ENCODE measurements at regions not wholly inside any gene's neighbourhood (a gene's known extent, or its start where the extent isn't known, plus 50 kb on each side); places are given as distances from the start of the nearest gene placed in this dataset.

DNA sequence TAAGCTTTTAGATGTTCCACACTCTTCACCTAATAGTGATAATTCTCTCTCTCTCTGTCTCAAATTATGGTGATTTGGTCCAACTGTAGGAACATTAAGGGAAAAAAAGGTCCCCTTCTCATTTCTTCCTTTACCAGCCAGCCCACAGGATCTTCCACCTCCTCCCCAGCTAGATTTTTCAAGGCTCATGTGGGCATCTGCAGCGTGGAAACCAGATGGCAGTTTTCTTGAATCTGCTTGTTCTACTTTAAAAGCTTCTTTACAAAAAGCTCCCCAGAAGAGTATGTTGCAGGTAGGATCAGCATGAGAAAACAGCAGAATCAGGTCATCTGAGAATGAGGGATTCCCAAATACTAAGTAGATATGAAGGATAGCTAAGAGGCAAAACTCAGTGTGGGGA, 208.6 kb upstream of the PFN2 start:
- no peak overlapping the region for H3K4me3 ChIP-seq (ENCODE audit: low read depth in 1 of 5, low read length in 5 of 5)
- H3K9ac ChIP-seq (ENCODE audit: low read length in 5 of 5) = no peak overlapping the region
- H3K27ac ChIP-seq (ENCODE audit: low read depth, low read length) = no peak overlapping the region

DNA sequence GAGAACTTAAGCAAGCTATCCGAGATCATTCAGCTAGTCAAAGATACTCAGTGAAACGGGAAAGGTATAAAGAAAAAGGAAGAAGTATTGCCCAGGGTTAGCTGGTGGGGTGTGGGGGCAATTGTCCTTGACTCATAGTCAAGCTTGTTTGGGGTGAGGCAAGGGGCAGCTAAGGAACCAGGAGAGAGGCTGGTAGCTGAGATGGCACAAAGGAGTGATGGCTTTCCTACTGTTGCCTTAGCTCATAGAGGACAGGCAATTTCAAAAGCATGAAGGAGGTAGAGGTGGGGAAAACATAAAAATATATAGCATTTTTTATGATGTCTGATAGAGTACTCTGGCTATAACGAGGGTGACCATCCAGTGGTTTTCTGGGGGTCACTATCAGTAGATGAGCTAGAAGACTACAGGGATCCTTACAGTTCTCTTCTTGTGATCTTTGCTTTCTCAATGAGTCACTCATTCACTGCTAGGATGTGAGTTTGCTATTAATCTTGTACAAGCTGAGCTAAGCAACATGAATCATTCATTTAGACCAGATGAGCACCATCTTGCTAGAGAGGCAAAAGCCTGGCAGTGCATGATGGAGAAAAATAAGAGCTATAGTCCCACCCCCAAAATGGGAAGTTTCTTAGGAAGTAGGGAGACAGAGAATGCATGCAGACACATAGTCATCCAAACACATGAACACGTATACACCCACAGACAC, 207.1 kb upstream of the PFN2 start:
- Histone ChIP-seq H3K9ac (ENCODE audit: low read length in 5 of 5) (no peak overlapping the region), H3K36me3 (ENCODE audit: control insufficient read depth in 5 of 5, insufficient read depth in 5 of 5, low read length in 5 of 5) (no peaks in the 10 kb centered on the region), H3K4me1 (ENCODE audit: control insufficient read depth in 5 of 5, insufficient read depth in 5 of 5, low read length in 5 of 5) (no peaks in the 10 kb centered on the region), H3K27me3 (ENCODE audit: control insufficient read depth in 5 of 5, insufficient read depth in 4 of 5, low read length in 5 of 5) (no peaks in the 10 kb centered on the region), H3K27ac (ENCODE audit: low read depth, low read length) (no peak overlapping the region), H3K9me3 (ENCODE audit: control insufficient read depth in 5 of 5, low read length in 5 of 5) (no peaks in the 10 kb centered on the region), H3K4me3 (ENCODE audit: low read depth in 1 of 5, low read length in 5 of 5) (no peak overlapping the region)

More for the DNA sequence above, 208.6 kb upstream of the PFN2 start:
- Histone ChIP-seq H3K9me3 (ENCODE audit: control insufficient read depth in 5 of 5, low read length in 5 of 5) (no peaks in the 10 kb centered on the region), H3K4me1 (ENCODE audit: control insufficient read depth in 5 of 5, insufficient read depth in 5 of 5, low read length in 5 of 5) (peaks cover 0 to 8% (median 5%) of the 10 kb centered on the region in 5 donors), H3K27me3 (ENCODE audit: control insufficient read depth in 5 of 5, insufficient read depth in 4 of 5, low read length in 5 of 5) (no peaks in the 10 kb centered on the region), H3K36me3 (ENCODE audit: control insufficient read depth in 5 of 5, insufficient read depth in 5 of 5, low read length in 5 of 5) (no peaks in the 10 kb centered on the region)

DNA sequence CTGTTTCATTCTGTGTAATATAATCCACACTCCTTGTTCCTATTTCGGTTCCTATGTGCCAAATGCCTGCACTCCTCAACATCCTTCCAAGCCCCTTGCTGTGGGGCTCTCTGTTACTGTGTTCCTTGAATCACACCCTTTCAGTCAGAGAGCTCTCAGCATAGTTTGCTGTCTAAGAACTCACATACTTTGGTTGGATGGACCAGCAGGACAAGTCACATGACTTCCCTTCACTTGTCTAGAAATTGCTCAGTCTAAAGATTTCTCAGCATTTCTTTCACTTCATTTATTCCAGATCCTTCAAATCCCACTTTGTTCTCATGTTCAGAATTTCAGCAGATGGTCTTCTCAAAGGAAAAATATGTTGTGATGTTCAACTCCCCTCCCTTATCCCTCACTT, 203.5 kb upstream of the PFN2 start:
- Histone ChIP-seq H3K9ac (ENCODE audit: low read length in 5 of 5) (no peak overlapping the region), H3K27me3 (ENCODE audit: control insufficient read depth in 5 of 5, insufficient read depth in 4 of 5, low read length in 5 of 5) (no peaks in the 10 kb centered on the region), H3K27ac (ENCODE audit: low read depth, low read length) (no peak overlapping the region), H3K36me3 (ENCODE audit: control insufficient read depth in 5 of 5, insufficient read depth in 5 of 5, low read length in 5 of 5) (no peaks in the 10 kb centered on the region), H3K4me3 (ENCODE audit: low read depth in 1 of 5, low read length in 5 of 5) (no peak overlapping the region), H3K9me3 (ENCODE audit: control insufficient read depth in 5 of 5, low read length in 5 of 5) (no peaks in the 10 kb centered on the region), H3K4me1 (ENCODE audit: control insufficient read depth in 5 of 5, insufficient read depth in 5 of 5, low read length in 5 of 5) (peaks cover 0 to 14% (median 4%) of the 10 kb centered on the region in 5 donors)

DNA sequence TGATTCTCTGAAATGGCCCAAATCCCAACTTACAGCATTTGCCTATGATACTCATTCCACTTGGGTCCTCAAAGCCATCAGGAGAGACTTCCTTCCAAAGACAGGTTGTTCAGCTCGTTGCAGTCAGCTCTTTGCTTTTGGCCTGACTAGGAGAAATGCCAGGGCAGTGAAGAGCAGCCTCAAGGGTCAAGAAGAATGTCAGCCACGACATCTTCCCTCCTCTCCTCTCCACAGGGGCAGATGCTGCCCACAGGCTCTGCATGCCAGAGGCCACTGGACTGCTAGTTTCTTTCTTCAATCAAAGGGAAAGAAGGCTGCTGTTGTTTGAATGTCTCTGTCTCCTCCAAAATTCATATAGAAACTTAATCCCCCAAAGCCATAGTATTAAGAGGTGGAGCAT, 201.7 kb upstream of the PFN2 start:
- Histone ChIP-seq H3K27ac (ENCODE audit: low read depth, low read length) (no peak overlapping the region), H3K27me3 (ENCODE audit: control insufficient read depth in 5 of 5, insufficient read depth in 4 of 5, low read length in 5 of 5) (no peaks in the 10 kb centered on the region), H3K36me3 (ENCODE audit: control insufficient read depth in 5 of 5, insufficient read depth in 5 of 5, low read length in 5 of 5) (no peaks in the 10 kb centered on the region), H3K4me1 (ENCODE audit: control insufficient read depth in 5 of 5, insufficient read depth in 5 of 5, low read length in 5 of 5) (peaks cover 0 to 22% (median 6%) of the 10 kb centered on the region in 5 donors), H3K9ac (ENCODE audit: low read length in 5 of 5) (no peak overlapping the region), H3K4me3 (ENCODE audit: low read depth in 1 of 5, low read length in 5 of 5) (no peak overlapping the region), H3K9me3 (ENCODE audit: control insufficient read depth in 5 of 5, low read length in 5 of 5) (no peaks in the 10 kb centered on the region)

DNA sequence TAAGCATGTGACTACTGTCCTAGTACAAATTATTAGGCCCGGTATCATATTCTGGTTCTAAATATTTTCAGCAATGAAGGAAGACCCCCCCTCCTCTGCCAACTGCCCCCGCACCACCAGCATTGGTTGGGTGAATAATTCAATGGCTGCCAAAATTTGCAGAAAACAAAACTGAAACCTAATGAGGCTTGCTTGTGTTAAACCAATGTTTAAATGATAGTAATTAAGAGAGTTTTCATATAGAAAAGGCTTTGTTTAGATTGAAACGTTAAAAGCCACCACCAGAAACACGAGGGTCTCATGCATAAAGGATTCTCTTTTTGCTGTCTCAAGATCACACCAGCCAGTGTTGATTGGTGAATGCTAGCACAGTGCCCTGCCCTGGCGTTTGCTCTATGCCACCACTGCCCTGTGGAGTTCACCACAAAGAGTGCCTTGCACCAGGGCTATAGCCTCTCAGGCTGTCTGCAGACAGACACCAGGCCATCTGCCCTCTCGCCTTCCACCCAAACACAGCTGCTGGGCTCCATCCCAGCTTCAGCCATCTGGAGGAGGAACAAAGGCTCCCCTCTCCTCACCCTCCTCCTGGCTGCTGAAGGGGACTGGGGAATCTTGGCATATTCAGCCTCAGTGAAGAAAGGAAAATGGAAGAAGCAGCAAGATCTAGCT, 200.3 kb upstream of the PFN2 start:
- Histone ChIP-seq H3K9ac (ENCODE audit: low read length in 5 of 5) (no peak overlapping the region), H3K9me3 (ENCODE audit: control insufficient read depth in 5 of 5, low read length in 5 of 5) (no peaks in the 10 kb centered on the region), H3K27me3 (ENCODE audit: control insufficient read depth in 5 of 5, insufficient read depth in 4 of 5, low read length in 5 of 5) (no peaks in the 10 kb centered on the region), H3K4me3 (ENCODE audit: low read depth in 1 of 5, low read length in 5 of 5) (no peak overlapping the region), H3K4me1 (ENCODE audit: control insufficient read depth in 5 of 5, insufficient read depth in 5 of 5, low read length in 5 of 5) (peaks cover 0 to 22% (median 6%) of the 10 kb centered on the region in 5 donors), H3K27ac (ENCODE audit: low read depth, low read length) (no peak overlapping the region), H3K36me3 (ENCODE audit: control insufficient read depth in 5 of 5, insufficient read depth in 5 of 5, low read length in 5 of 5) (no peaks in the 10 kb centered on the region)

DNA sequence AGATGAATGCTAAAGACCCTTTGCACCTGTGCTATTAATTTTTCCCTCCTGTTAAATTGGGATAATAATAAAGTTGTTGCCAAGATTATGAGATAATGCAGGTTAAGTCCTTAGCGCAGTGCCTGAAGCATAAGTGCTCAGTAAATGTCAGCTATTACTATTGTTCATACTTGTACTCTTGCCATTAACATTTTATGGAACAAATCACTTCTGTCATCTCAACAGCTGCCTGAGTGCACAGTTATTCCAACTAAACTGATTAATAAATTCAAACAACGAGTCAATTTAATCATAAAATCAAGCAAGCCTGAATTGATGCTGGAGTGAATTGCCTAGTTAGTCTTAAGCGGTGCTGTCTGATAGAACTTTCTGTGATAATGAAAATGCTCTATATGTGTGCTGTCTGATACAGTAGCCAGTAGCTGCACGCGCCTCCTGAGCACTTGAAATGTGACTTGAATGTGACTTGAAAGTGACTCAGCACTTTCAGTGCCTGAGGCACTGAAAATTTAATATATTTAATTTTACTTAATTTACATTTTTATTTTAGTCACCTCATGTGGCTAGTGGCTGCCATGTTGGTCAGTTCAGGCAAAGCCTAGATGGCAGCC, 198.7 kb upstream of the PFN2 start:
- H3K9me3 ChIP-seq (ENCODE audit: control insufficient read depth in 5 of 5, low read length in 5 of 5) = no peaks in the 10 kb centered on the region
- no peak overlapping the region for H3K4me3 ChIP-seq (ENCODE audit: low read depth in 1 of 5, low read length in 5 of 5)
- H3K27me3 ChIP-seq (ENCODE audit: control insufficient read depth in 5 of 5, insufficient read depth in 4 of 5, low read length in 5 of 5) = no peaks in the 10 kb centered on the region
- no peaks in the 10 kb centered on the region for H3K36me3 ChIP-seq (ENCODE audit: control insufficient read depth in 5 of 5, insufficient read depth in 5 of 5, low read length in 5 of 5)
- H3K4me1 ChIP-seq (ENCODE audit: control insufficient read depth in 5 of 5, insufficient read depth in 5 of 5, low read length in 5 of 5) = peaks cover 0 to 22% (median 6%) of the 10 kb centered on the region in 5 donors
- no peak overlapping the region for H3K9ac ChIP-seq (ENCODE audit: low read length in 5 of 5)
- H3K27ac ChIP-seq (ENCODE audit: low read depth, low read length) = no peak overlapping the region

DNA sequence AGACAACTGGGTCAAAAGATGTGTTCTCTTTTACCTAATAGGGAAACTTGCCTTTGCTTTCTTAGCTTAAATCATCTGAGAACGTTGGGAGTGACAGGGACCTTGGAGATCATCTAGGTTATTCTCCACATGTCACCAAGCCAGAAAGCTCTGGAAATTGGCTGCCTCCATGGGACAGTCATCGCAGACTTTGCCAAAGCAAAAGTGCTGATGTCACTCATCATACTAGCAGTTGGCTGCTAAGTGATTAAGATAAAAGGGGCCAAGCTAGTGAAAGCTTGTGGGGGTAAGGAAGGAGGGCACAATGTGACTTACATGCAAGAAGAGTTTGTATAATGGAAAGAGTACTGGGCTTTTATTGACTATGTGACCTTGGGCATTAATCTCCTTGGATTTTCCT, 198.0 kb upstream of the PFN2 start:
- Histone ChIP-seq H3K36me3 (ENCODE audit: control insufficient read depth in 5 of 5, insufficient read depth in 5 of 5, low read length in 5 of 5) (no peaks in the 10 kb centered on the region), H3K4me1 (ENCODE audit: control insufficient read depth in 5 of 5, insufficient read depth in 5 of 5, low read length in 5 of 5) (peaks cover 0 to 22% (median 6%) of the 10 kb centered on the region in 5 donors), H3K9me3 (ENCODE audit: control insufficient read depth in 5 of 5, low read length in 5 of 5) (no peaks in the 10 kb centered on the region), H3K4me3 (ENCODE audit: low read depth in 1 of 5, low read length in 5 of 5) (no peak overlapping the region), H3K9ac (ENCODE audit: low read length in 5 of 5) (no peak overlapping the region), H3K27ac (ENCODE audit: low read depth, low read length) (no peak overlapping the region), H3K27me3 (ENCODE audit: control insufficient read depth in 5 of 5, insufficient read depth in 4 of 5, low read length in 5 of 5) (no peaks in the 10 kb centered on the region)

DNA sequence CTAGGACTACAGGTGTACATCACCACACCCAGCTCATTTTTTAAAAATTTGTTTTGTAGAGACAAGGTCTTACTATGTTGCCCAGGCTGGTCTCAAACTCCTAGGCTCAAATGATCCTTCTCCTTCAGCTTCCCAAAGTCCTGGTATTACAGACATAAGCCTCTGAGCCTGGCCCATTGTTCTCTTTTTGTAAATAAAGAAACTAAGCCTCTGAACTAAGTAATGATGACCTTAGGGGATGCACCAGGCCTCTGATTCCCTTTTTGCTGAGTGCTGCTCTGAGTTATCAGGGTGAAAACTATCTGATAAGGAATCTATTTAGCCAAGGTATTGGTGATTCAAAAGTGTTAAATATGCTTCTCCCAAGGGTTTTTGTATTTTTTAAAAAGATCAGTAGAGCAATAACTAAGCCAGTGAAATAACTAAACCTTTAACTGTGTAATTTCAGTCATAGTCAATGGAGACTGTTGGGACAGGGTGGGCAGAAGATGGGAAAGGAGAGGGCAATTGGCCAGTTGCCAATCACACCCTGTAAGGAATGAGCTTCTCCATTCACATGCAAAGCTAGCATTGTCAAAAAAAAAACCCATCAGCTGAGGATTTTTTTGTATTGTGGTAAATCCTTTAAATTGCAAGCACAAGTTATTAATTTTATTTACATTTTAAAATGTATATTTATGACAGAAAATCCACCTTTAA, 194.8 kb upstream of the PFN2 start:
- Histone ChIP-seq H3K27me3 (ENCODE audit: control insufficient read depth in 5 of 5, insufficient read depth in 4 of 5, low read length in 5 of 5) (no peaks in the 10 kb centered on the region), H3K9me3 (ENCODE audit: control insufficient read depth in 5 of 5, low read length in 5 of 5) (no peaks in the 10 kb centered on the region), H3K27ac (ENCODE audit: low read depth, low read length) (no peak overlapping the region), H3K9ac (ENCODE audit: low read length in 5 of 5) (no peak overlapping the region), H3K4me3 (ENCODE audit: low read depth in 1 of 5, low read length in 5 of 5) (no peak overlapping the region), H3K4me1 (ENCODE audit: control insufficient read depth in 5 of 5, insufficient read depth in 5 of 5, low read length in 5 of 5) (peaks cover 0 to 8% (median 4%) of the 10 kb centered on the region in 5 donors), H3K36me3 (ENCODE audit: control insufficient read depth in 5 of 5, insufficient read depth in 5 of 5, low read length in 5 of 5) (no peaks in the 10 kb centered on the region)

DNA sequence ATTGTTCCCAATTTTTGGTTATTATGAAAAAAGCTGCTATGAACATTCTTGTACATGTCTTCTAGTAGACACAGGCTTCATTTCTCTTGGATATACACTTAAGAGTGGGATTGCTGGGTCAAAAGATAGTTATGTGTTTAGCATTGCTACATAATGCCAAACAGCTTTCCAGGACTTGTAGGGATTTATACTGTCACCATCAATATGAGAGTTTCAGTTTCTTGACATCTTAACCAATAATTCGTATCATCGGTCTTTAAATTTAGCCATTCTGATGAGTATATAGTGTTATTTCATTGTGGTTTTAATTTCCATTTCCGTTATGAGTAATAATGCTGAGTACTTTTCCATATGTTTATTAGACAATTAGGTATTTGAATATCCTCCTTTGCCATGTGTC, 190.3 kb upstream of the PFN2 start:
- Histone ChIP-seq H3K27me3 (ENCODE audit: control insufficient read depth in 5 of 5, insufficient read depth in 4 of 5, low read length in 5 of 5) (no peaks in the 10 kb centered on the region), H3K27ac (ENCODE audit: low read depth, low read length) (no peak overlapping the region), H3K4me1 (ENCODE audit: control insufficient read depth in 5 of 5, insufficient read depth in 5 of 5, low read length in 5 of 5) (no peaks in the 10 kb centered on the region), H3K9ac (ENCODE audit: low read length in 5 of 5) (no peak overlapping the region), H3K4me3 (ENCODE audit: low read depth in 1 of 5, low read length in 5 of 5) (no peak overlapping the region), H3K36me3 (ENCODE audit: control insufficient read depth in 5 of 5, insufficient read depth in 5 of 5, low read length in 5 of 5) (no peaks in the 10 kb centered on the region), H3K9me3 (ENCODE audit: control insufficient read depth in 5 of 5, low read length in 5 of 5) (peaks cover 0 to 3% (median 0%) of the 10 kb centered on the region in 5 donors)

Data from subcutaneous abdominal adipose tissue (tissue), 5 donors.